ENCODE measurements at regions not wholly inside any gene's neighbourhood (a gene's known extent, or its start where the extent isn't known, plus 50 kb on each side); places are given as distances from the start of the nearest gene placed in this dataset.

DNA sequence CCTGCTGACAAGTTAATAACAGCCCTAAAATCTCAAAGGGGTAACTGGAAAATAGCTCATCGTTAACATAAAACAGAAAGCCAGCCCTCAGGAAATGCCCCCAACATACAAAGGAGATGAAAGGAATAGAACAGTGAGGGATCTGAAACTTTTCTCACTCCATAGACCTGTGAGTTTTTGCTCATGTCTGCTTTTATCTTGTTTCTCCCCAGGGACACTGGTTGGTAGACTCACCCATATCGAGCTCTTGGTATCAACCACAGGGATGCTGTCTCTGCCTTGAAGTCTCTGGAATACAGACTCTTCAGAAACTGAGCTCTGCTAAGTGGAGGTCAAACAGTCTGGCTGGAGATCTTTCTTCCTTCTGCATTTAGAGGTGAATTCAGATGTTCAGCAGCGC is 77.4 kb upstream of the CAMK1G start:
- TF ChIP-seq ZNF384 (IDR thresholded peaks at IDR 0.05) (no peak), HDGF (IDR thresholded peaks at IDR 0.05; ENCODE audit: borderline replicate concordance) (no peak), FOXM1 (IDR thresholded peaks at IDR 0.05; ENCODE audit: borderline replicate concordance) (no peak), BHLHE40 (IDR thresholded peaks at IDR 0.05; ENCODE audit: borderline replicate concordance) (no peak)
